Transverse colon (tissue), 4 donors: ENCODE measurements at regions not wholly inside any gene's neighbourhood (a gene's known extent, or its start where the extent isn't known, plus 50 kb on each side); places are given as distances from the start of the nearest gene placed in this dataset.
"Not testable (repeated sequence)": the region's sequence is repeated elsewhere in the genome, so short reads cannot be mapped to it uniquely, and the experiment has no call there.

ENCODE experiments used
- DNase-seq: peaks from one replicate; pipeline ENCODE4 v3.0.0-alpha.2; 2019
- H3K27ac ChIP-seq, 4 donors: fragments of 200-600 bp; sonication (generic); 2 replicates each; pipeline ENCODE4 v1.5.1; 2016 to 2018; ENCODE audit warnings: inconsistent platforms in 4 of 4
- H3K27me3 ChIP-seq: fragments of 200-600 bp; sonication (generic); 2 replicates; pipeline ENCODE4 v1.5.1; 2017; ENCODE audit warnings: inconsistent platforms
- H3K36me3 ChIP-seq, 4 donors: fragments of 200-600 bp; sonication (generic); 2 replicates each; pipeline ENCODE4 v1.5.1; 2017 to 2019; ENCODE audit warnings: inconsistent platforms in 4 of 4
- H3K4me1 ChIP-seq, 4 donors: fragments of 200-600 bp; sonication (generic); 2 replicates each; pipeline ENCODE4 v1.5.1; 2017 to 2020; ENCODE audit warnings: inconsistent platforms in 4 of 4
- H3K4me3 ChIP-seq, 4 donors: fragments of 200-600 bp; sonication (generic); 1 replicate in 1 of 4; 2 replicates in 3 of 4; pipeline versions ENCODE4 v1.5.1 to v1.6.1; 2017 to 2019; ENCODE audit warnings: inconsistent platforms in 4 of 4
- H3K9me3 ChIP-seq, 2 donors: fragments of 200-600 bp; sonication (generic); 2 replicates each; pipeline ENCODE4 v1.5.1; 2017 to 2019; ENCODE audit warnings: inconsistent platforms in 2 of 2
- CTCF ChIP-seq, 5 experiments: fragments of 200-600 bp in 3 of 5; fragments of 450-650 bp in 2 of 5; sonication (generic) in 3 of 5; IDR thresholded peaks; 1 replicate in 2 of 5; 2 replicates in 3 of 5; pipeline ENCODE4 v1.5.1; 2016 to 2017; ENCODE audit warnings: antibody characterized with exemption in 5 of 5, inconsistent platforms in 3 of 5, mild to moderate bottlenecking in 2 of 5, moderate library complexity in 1 of 5
- EP300 ChIP-seq: sonication (generic); formaldehyde crosslinking; IDR thresholded peaks from one replicate; pipeline ENCODE4 v1.6.1; 2017; ENCODE audit warnings: antibody characterized with exemption, low read depth
- POLR2A ChIP-seq: fragments of 450-650 bp; IDR thresholded peaks from one replicate; pipeline ENCODE4 v1.6.1; 2016; ENCODE audit warnings: antibody characterized with exemption, mild to moderate bottlenecking, moderate library complexity
- POLR2AphosphoS5 ChIP-seq, 3 donors: sonication (generic); formaldehyde crosslinking; IDR thresholded peaks; one replicate each; pipeline ENCODE4 v1.6.1; 2016; ENCODE audit warnings: antibody characterized with exemption in 3 of 3
- WGBS, 2 donors: methylation state at CpG; one replicate each; pipeline ENCODE4 v1.1.5; 2018; ENCODE audit warnings: low coverage in 1 of 2; 5-methylcytosine and 5-hydroxymethylcytosine counted together
- in situ Hi-C, 4 donors: fragments of 200-750 bp; cut with MboI; loops; one replicate each; pipeline versions ENCODE4 v1.15.0 to v1.15.1; 2017; ENCODE audit warnings: low sequenced_read_pairs in 3 of 4, low pct_ligation_motif_present in 1 of 4, low pct_unique_long_range_greater_than_20kb in 1 of 4
- intact Hi-C: fragments of 100-400 bp; cut with DNase I; formaldehyde crosslinking; loops from one replicate; pipeline ENCODE4 v1.15.1; 2023; ENCODE audit warnings: low total_unique reads

GRCh38 chr20:59101961-59102360 is 59.4 kb upstream of the PRELID3B start:
- in situ Hi-C loops: no loop called here
- 59 to 80% methylated on average over 1 to 5 of the region's 5 CpGs for WGBS, 2 donors
- Histone ChIP-seq H3K4me3 (no peak overlapping the region), H3K4me1 (no peaks in the 10 kb centered on the region), H3K27me3 (peaks cover 4% of the 10 kb centered on the region), H3K36me3 (no peaks in the 10 kb centered on the region), H3K27ac (no peak overlapping the region), H3K9me3 (no peaks in the 10 kb centered on the region)
- no peak for DNase-seq
- TF ChIP-seq POLR2A (no peak), POLR2AphosphoS5 (IDR thresholded peaks at IDR 0.05) (no peak), CTCF (IDR thresholded peaks at IDR 0.05) (no peak), EP300 (no peak)
- intact Hi-C loops: no loop called here

GRCh38 chr20:59099864-59100263 is 57.3 kb upstream of the PRELID3B start:
- H3K4me3 ChIP-seq, H3K36me3 ChIP-seq, H3K27ac ChIP-seq, DNase-seq, intact Hi-C loops, H3K27me3 ChIP-seq, H3K9me3 ChIP-seq, H3K4me1 ChIP-seq: not testable (repeated sequence)
- in situ Hi-C loops: loop anchor here (25.0 kb wide), 2 partner anchors 238 to 312 kb away; partner anchors contain the start of genes GNAS (in 1 of the 4) and GNAS-AS1 (in 1 of the 4)
- 63 to 69% methylated on average over 3 of the region's 3 CpGs for WGBS, 2 donors

- Histone ChIP-seq H3K9me3 (no peaks in the 10 kb centered on the region), H3K27ac (no peak overlapping the region), H3K36me3 (no peaks in the 10 kb centered on the region), H3K4me3 (no peak overlapping the region), H3K27me3 (no peaks in the 10 kb centered on the region), H3K4me1 (no peaks in the 10 kb centered on the region)
- in situ Hi-C loops: loop anchor here (25.0 kb wide), 2 partner anchors 233 to 317 kb away; partner anchors contain the start of genes GNAS (in 1 of the 4) and GNAS-AS1 (in 1 of the 4)
- no peak for DNase-seq
- 82 to 100% methylated on average over 1 to 3 of the region's 3 CpGs for WGBS, 2 donors
- TF ChIP-seq POLR2AphosphoS5 (IDR thresholded peaks at IDR 0.05): no peak
- no peak for TF ChIP-seq EP300
- no peak for TF ChIP-seq POLR2A
- intact Hi-C loops: no loop called here
Observed at GRCh38 chr20:59095140-59095539, 52.6 kb upstream of the PRELID3B start.

GRCh38 chr20:59094576-59094975 is 52.0 kb upstream of the PRELID3B start:
- 61 to 93% methylated on average over 3 to 8 of the region's 8 CpGs for WGBS, 2 donors
- Histone ChIP-seq H3K27me3 (no peaks in the 10 kb centered on the region), H3K27ac (no peak overlapping the region), H3K36me3 (no peaks in the 10 kb centered on the region), H3K9me3 (no peaks in the 10 kb centered on the region), H3K4me3 (no peak overlapping the region), H3K4me1 (no peaks in the 10 kb centered on the region)
- TF ChIP-seq POLR2AphosphoS5 (IDR thresholded peaks at IDR 0.05): no peak
- no peak for TF ChIP-seq CTCF (IDR thresholded peaks at IDR 0.05)
- no peak for TF ChIP-seq POLR2A
- no peak for TF ChIP-seq EP300
- intact Hi-C loops (no loop called here), in situ Hi-C loops (loop anchor here (5.0 to 25.0 kb wide), 3 partner anchors 113 to 318 kb away; partner anchors contain the start of genes GNAS (in 1 of the 4) and GNAS-AS1 (in 1 of the 4))
- DNase-seq: no peak
